Sigmoid colon (tissue), 6 donors: ENCODE measurements at regions not wholly inside any gene's neighbourhood (a gene's known extent, or its start where the extent isn't known, plus 50 kb on each side); places are given as distances from the start of the nearest gene placed in this dataset.

Experiments used
- DNase-seq: peaks from one replicate; pipeline ENCODE4 v3.0.0-alpha.2; 2019
- H3K27ac ChIP-seq, 4 donors: fragments of 200-600 bp; sonication (generic); one replicate each; pipeline ENCODE4 v1.5.1; 2016 to 2019; ENCODE audit warnings: mild to moderate bottlenecking in 1 of 4
- H3K27me3 ChIP-seq, 3 donors: fragments of 200-600 bp; sonication (generic); one replicate each; pipeline ENCODE4 v1.5.1; 2019; ENCODE audit warnings: mild to moderate bottlenecking in 1 of 3
- H3K36me3 ChIP-seq, 4 donors: fragments of 200-600 bp; sonication (generic); one replicate each; pipeline ENCODE4 v1.5.1; 2016 to 2019
- H3K4me1 ChIP-seq, 4 donors: fragments of 200-600 bp; sonication (generic); one replicate each; pipeline ENCODE4 v1.5.1; 2017 to 2019
- H3K4me3 ChIP-seq, 4 donors: fragments of 200-600 bp; sonication (generic); one replicate each; pipeline ENCODE4 v1.5.1; 2017 to 2019; ENCODE audit warnings: mild to moderate bottlenecking in 2 of 4, moderate library complexity in 1 of 4
- H3K9me3 ChIP-seq, 4 donors: fragments of 200-600 bp in 3 of 4; sonication (generic) in 3 of 4; one replicate each; pipeline versions ENCODE4 v1.5.1 to v1.6.1; 2013 to 2019
- EP300 ChIP-seq, 4 donors: sonication (generic); formaldehyde crosslinking; IDR thresholded peaks; one replicate each; pipeline ENCODE4 v1.6.1; 2017; ENCODE audit warnings: antibody characterized with exemption in 4 of 4
- POLR2A ChIP-seq, 2 donors: fragments of 450-650 bp; IDR thresholded peaks; one replicate each; pipeline ENCODE4 v1.6.1; 2016; ENCODE audit warnings: antibody characterized with exemption in 2 of 2, mild to moderate bottlenecking in 2 of 2, moderate library complexity in 2 of 2
- POLR2AphosphoS5 ChIP-seq, 4 donors: sonication (generic); formaldehyde crosslinking; IDR thresholded peaks; one replicate each; pipeline ENCODE4 v1.6.1; 2017; ENCODE audit warnings: antibody characterized with exemption in 4 of 4
- WGBS, 2 donors: extraction: QIAGEN DNeasy Blood & Tissue Kit; methylation state at CpG; one replicate each; pipeline ENCODE4 v1.1.7; 2013; 5-methylcytosine and 5-hydroxymethylcytosine counted together
- intact Hi-C: fragments of 100-400 bp; cut with DNase I; formaldehyde crosslinking; loops from one replicate; pipeline ENCODE4 v1.15.1; 2023
- TF ChIP-seq, protein P1 (sequence below), 4 experiments: fragments of 450-650 bp in 3 of 4; fragments of 200-600 bp in 1 of 4; IDR thresholded peaks; one replicate each; pipeline ENCODE4 v1.5.1; 2016 to 2019; ENCODE audit warnings: antibody characterized with exemption in 4 of 4, mild to moderate bottlenecking in 3 of 4, moderate library complexity in 2 of 4
- donor health status: healthy with polysubstance abuse.
- donor health status: healthy.

DNA sequence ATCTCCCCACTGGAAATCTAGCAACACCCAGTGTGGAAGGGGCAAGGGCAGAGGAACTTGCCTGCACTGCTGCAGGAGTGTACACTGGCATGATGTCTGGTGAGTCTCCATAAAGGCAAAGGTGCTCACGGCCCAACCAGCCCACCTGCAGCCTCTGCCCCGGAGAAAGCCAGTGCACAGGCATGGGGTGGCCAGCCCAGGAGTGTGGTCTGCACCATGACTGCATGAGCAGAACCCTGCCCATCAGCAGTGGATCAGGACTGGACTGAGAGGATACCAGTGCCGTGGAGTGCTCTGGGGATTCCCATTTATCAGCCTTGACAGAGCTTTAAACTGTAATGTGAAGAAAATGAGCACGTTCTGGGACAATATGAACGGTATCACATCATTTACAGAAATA, 342.6 kb upstream of the HS6ST1 start:
- 77 to 91% methylated on average over 5 of the region's 5 CpGs for WGBS, 2 donors
- no peak overlapping the region for H3K4me3 ChIP-seq
- intact Hi-C loops: no loop called here
- H3K27ac ChIP-seq: no peak overlapping the region
- TF ChIP-seq EP300 (IDR thresholded peaks at IDR 0.05) (no peak), POLR2A (IDR thresholded peaks at IDR 0.05) (no peak), POLR2AphosphoS5 (IDR thresholded peaks at IDR 0.05) (no peak)
- TF ChIP-seq, protein P1, sequence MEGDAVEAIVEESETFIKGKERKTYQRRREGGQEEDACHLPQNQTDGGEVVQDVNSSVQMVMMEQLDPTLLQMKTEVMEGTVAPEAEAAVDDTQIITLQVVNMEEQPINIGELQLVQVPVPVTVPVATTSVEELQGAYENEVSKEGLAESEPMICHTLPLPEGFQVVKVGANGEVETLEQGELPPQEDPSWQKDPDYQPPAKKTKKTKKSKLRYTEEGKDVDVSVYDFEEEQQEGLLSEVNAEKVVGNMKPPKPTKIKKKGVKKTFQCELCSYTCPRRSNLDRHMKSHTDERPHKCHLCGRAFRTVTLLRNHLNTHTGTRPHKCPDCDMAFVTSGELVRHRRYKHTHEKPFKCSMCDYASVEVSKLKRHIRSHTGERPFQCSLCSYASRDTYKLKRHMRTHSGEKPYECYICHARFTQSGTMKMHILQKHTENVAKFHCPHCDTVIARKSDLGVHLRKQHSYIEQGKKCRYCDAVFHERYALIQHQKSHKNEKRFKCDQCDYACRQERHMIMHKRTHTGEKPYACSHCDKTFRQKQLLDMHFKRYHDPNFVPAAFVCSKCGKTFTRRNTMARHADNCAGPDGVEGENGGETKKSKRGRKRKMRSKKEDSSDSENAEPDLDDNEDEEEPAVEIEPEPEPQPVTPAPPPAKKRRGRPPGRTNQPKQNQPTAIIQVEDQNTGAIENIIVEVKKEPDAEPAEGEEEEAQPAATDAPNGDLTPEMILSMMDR (IDR thresholded peaks at IDR 0.05): no peak
- H3K4me1 ChIP-seq: no peaks in the 10 kb centered on the region
- no peaks in the 10 kb centered on the region for H3K9me3 ChIP-seq
- H3K27me3 ChIP-seq: no peaks in the 10 kb centered on the region
- no peak for DNase-seq
- H3K36me3 ChIP-seq: no peaks in the 10 kb centered on the region

DNA sequence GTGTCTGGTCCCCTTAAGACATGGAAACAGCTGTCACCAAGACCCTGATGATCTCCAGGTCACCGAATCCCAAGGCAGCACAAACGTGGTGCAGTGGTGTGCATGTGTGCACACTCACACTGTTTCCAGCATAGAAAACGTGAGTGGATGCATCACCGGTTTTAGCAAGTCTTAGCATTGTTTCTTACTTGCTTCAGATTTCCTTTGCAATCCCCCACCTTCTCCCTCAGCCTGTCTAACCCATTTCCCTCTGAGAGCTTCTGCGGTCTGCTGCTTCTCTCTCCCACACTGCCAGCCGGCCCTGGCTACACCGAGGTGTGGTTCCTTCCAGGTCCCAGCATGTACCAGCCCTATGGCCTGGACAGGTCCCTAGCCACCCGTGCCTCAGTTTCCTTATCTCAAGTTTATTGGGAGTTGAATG, 343.4 kb upstream of the HS6ST1 start:
- no peak for TF ChIP-seq POLR2A (IDR thresholded peaks at IDR 0.05)
- TF ChIP-seq, protein P1 (IDR thresholded peaks at IDR 0.05): no peak
- no peak for TF ChIP-seq EP300 (IDR thresholded peaks at IDR 0.05)
- TF ChIP-seq POLR2AphosphoS5 (IDR thresholded peaks at IDR 0.05): no peak
- Histone ChIP-seq H3K9me3 (no peaks in the 10 kb centered on the region), H3K36me3 (no peaks in the 10 kb centered on the region), H3K27me3 (no peaks in the 10 kb centered on the region), H3K4me1 (no peaks in the 10 kb centered on the region), H3K27ac (no peak overlapping the region), H3K4me3 (no peak overlapping the region)
- intact Hi-C loops: no loop called here
- WGBS, 2 donors: 37 to 58% methylated on average over 8 of the region's 8 CpGs
- no peak for DNase-seq

DNA sequence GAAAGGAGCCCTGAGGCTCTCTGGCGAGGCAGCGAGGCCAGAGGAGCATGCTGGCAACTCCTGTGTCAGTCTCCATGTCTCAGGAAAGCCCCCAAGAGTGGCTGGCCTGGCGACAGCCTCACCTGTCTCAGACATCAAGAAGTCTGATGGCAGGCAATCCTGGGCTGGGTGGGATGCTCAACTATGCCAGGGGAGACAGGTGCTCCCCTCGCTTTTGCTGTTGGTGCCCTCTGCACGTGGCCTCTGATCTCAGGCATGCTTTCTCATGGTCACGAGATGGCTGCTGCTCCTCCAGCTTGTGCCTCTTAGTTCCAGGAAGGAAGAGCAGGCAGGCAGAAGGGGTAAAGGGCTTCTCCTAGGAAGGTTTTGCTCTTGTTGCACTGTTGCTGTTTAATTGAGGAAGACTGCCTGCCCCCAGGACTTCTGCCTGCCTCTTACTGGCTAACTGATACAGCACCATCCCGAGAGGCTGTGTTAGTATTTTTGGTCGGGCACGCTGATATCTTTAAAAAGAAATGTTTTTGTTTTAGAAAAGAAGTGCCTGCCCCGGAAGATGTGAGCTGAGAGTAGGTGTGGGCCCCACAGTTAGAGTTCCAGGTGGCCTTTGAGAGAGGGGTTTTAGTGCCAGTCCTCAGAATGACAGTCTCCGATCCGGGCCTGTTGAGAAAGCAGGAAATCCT, 344.8 kb upstream of the HS6ST1 start:
- no peaks in the 10 kb centered on the region for H3K4me1 ChIP-seq
- 80 to 91% methylated on average over 12 of the region's 12 CpGs for whole genome bisulfite sequencing, 2 donors
- H3K36me3 ChIP-seq: no peaks in the 10 kb centered on the region
- no peaks in the 10 kb centered on the region for H3K9me3 ChIP-seq
- TF ChIP-seq POLR2A (IDR thresholded peaks at IDR 0.05) (no peak), POLR2AphosphoS5 (IDR thresholded peaks at IDR 0.05) (no peak), EP300 (IDR thresholded peaks at IDR 0.05) (no peak)
- TF ChIP-seq, protein P1 (IDR thresholded peaks at IDR 0.05): no peak
- no peaks in the 10 kb centered on the region for H3K27me3 ChIP-seq
- H3K4me3 ChIP-seq: no peak overlapping the region
- no peak for DNase-seq
- intact Hi-C loops: no loop called here
- no peak overlapping the region for H3K27ac ChIP-seq

DNA sequence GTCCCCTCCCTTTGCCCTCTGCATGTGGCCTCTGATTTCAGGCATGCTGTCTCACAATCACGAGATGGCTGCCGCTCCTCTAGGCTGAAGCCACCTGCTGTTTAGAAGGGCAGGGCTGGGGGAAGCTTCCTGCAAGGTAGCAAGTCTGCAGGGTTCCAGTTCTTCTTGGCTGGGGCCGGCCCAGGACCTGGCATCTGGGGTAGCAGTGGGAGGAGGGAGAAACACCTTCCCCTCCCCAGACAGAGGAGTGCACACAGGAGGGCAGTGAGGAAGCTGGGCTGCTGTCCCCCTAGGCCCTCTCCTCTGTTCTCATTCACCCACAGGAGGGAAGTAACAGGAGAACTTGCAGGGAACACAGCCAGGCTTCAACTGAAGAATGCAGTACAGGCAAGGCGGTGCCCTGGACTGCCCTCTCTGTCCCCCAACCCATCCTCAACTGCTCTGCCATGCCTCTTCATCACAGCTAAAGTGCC, 345.9 kb upstream of the HS6ST1 start:
- Histone ChIP-seq H3K27ac (no peak overlapping the region), H3K9me3 (no peaks in the 10 kb centered on the region), H3K4me1 (no peaks in the 10 kb centered on the region), H3K27me3 (no peaks in the 10 kb centered on the region), H3K4me3 (no peak overlapping the region), H3K36me3 (no peaks in the 10 kb centered on the region)
- WGBS, 2 donors: 38 to 51% methylated on average over 4 of the region's 4 CpGs
- no peak for TF ChIP-seq EP300 (IDR thresholded peaks at IDR 0.05)
- TF ChIP-seq, protein P1 (IDR thresholded peaks at IDR 0.05): no peak
- TF ChIP-seq POLR2AphosphoS5 (IDR thresholded peaks at IDR 0.05): no peak
- TF ChIP-seq POLR2A (IDR thresholded peaks at IDR 0.05): no peak
- DNase-seq: no peak
- intact Hi-C loops: no loop called here

DNA sequence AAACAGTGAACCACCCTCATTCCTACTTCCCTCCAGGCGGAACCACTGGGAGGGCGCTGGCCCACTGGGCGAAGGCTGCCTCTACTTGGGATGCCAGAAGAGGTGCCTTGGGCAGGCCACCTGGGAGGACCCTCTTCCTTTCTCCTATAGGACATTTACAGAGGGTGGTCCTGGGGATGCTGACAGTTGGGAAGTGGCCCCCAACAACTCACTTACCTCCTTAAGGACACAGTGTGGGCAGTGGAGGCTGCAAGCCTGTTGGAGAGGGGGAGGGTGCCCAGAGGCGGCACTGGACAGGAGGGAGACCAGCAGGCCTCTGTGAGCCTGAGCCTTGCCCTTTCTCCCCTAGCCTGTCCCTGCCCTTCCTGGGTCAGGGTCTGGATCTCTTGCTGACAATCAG, 346.4 kb upstream of the HS6ST1 start:
- no peak overlapping the region for H3K4me3 ChIP-seq
- no peaks in the 10 kb centered on the region for H3K36me3 ChIP-seq
- H3K27ac ChIP-seq: no peak overlapping the region
- H3K27me3 ChIP-seq: no peaks in the 10 kb centered on the region
- H3K9me3 ChIP-seq: no peaks in the 10 kb centered on the region
- no peaks in the 10 kb centered on the region for H3K4me1 ChIP-seq
- intact Hi-C loops: no loop called here
- WGBS, 2 donors: 92 to 94% methylated on average over 4 of the region's 4 CpGs
- DNase-seq: no peak
- TF ChIP-seq EP300 (IDR thresholded peaks at IDR 0.05) (no peak), POLR2AphosphoS5 (IDR thresholded peaks at IDR 0.05) (no peak), POLR2A (IDR thresholded peaks at IDR 0.05) (no peak)
- TF ChIP-seq, protein P1 (IDR thresholded peaks at IDR 0.05): no peak
